ENCODE measurements at regions not wholly inside any gene's neighbourhood (a gene's known extent, or its start where the extent isn't known, plus 50 kb on each side); places are given as distances from the start of the nearest gene placed in this dataset.

DNA sequence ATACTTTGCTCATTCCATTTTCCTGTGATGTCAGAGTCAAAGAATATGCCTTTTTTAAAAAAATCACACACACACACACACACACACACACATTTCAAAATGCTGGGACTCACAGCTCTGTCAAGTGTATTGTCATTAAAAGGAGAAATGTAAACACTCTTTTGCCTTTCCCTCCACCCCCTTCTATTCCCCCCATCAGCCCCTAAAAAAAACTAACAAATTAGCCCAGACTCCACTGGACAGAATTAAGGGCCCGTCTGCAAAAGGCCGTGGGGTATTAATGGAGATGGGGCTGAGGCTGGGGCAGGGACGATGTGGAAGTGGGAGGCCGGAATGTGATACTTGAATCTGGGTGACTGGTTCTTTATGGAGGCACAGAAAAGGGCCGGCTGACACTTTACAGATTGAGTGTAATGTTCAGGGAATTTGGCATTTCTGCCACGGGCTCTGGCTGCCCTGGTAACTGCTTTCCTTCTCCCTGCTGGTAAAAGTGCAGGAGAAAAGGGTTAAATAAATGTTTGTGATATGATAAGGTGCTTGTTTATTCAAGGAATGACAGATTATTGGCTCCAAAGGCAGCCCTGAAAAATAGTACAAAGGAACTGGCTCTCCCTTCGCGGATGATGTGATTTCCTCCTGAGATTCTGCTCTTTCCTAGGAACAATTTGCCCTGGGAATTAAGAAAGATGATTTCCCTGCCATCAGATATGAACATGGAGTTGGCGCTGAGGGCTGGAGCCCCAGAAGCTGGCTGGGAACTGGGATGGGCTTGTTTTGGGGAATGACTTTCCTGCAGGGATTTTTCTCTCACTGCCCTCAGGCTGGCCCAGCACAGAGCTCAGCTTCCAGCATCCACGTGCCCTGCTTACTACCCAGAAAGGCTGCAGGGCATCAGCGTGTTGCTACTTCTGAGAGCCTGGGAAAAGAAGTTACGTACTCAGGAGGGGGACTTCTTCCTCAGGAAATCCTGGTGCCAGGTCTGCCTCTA lies 52.8 kb upstream of the CTAGE1 start:
- TF ChIP-seq CTCF (IDR thresholded peaks at IDR 0.05; ENCODE audit: insufficient read depth, low read length, poor library complexity, severe bottlenecking) (no peak), EZH2phosphoT487 (conservative IDR thresholded peaks at IDR 0.05; ENCODE audit: low read length) (no peak)
